NOMO-1 treated with DMSO at 0.1 percent for 48 hours (cell line): ENCODE measurements at regions not wholly inside any gene's neighbourhood (a gene's known extent, or its start where the extent isn't known, plus 50 kb on each side); places are given as distances from the start of the nearest gene placed in this dataset.

Source experiments
- DNase-seq: peaks from one replicate; lab custom pipeline; 2025; ENCODE audit not compliant: unreplicated experiment; lab: John Stamatoyannopoulos, UW

DNA sequence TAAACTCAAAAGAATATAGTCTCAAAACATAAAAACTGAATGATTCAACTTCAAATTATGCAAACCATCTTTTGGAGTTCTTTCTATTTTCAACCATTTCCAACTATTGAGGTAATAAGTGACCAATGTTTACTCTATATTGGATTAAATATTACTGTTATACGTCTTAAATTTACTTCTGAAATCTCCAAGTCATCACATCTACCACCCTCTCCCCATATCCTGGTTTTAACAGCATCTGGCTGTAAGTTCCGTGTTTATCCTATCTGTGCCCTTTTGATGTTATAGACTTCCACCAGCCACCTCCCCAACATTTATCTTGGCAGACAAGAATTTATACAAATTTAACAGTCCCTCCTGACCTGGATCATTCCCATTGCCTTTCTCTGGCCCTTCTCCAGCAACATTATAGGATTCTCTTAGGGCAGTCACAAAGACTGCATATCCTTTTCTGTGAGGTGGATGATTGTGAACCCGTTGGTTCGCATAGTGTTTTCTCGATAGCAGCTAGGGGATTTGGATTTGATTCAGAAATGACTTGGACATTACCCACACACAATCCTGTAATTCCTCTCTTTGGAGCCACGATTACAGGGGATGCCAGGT is 313.4 kb upstream of the FMN2 start:
- DNase-seq: no peak

DNA sequence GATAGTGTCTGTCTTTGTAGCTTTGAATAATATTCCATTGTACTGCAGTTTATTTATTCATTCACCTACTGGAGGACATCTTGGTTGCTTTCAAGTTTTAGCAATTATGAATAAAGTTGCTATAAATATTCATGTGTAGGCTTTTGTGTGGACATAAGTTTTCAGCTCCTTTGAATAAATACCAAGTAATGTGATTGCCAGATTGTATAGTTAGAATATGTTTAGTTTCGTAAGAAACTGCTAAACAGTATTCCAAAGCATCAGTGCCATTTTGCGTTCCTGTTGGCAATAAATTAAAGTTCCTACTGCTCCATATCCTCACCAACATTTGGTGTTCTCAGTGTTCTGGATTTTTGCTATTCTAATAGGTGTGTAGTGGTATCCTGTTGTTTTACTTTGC is 311.7 kb upstream of the FMN2 start:
- no peak for DNase-seq

DNA sequence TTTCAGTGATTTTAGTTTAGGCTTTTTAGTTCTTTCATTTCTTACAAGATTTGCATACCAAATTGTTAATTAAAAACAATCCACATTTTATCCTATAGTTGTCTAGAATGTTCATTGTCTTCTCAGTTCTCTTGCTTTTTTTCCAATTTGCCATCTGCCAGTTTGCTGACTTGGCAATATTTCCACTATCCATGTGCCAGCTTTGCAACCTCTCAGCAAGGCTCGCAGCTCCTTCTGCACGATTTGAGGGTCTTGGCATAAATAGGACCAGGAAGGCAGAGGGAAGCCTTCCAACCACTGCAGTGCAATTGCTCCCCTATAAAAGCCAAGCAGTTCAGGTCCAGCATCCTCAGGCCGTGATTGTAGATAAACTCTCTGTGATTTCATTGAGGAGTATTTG is 306.8 kb upstream of the FMN2 start:
- no peak for DNase-seq

DNA sequence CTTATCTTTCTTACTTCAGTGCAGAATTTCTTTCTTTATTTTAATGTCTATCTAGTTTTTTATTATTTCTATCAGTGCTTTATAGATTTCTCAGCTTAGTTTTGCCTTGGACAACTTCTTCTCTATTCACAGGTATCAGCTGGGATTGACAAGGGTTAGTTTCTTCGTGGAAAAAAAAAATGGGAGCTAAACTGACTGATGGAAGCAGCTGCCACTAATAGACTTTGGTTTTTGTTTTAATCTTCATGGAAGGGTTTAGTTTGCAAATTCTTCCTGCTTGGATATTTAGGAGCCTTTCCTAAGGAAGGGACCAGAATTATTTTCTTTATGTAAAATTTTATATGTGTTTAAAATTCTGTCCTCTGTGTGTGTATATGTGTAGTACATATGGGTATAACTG is 306.1 kb upstream of the FMN2 start:
- DNase-seq: no peak

DNA sequence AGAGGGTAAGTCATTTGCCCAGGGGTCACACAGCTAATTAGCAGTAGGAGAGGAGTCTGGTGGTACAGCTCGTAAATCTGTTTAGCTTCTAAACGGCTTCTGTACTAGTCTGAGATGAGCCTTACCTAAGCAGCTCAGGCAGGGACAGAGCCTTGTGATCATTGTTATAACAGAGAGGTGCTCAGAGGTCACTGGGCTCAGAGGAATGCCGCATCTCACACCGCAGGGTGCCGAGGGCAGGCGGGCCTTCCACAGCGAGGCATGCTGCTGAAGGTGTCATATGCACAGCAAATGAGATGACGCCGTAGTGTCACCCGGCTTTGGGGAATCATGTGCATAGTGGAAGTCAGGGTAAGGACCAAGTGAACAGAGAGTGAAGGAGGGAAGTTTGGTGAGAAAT is 305.2 kb upstream of the FMN2 start:
- no peak for DNase-seq

DNA sequence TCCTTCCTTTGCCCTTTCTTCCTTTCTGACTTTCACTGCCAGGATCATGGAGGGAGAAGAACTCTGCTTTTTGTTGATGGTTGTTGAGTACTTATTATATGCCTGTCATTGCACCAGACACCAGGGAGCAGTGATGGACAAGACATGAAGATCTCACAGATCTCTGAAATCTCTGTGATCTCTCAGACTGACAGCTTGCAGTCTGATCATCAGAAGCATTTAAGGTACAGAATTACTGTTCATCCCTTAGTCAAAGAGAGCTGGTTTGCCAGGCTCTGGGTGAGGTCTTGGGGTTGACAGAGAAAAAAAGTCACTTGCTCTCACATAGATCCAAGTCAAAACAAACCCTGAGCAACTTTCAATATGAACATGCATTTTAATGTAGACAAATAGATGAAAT is 299.5 kb upstream of the FMN2 start:
- no peak for DNase-seq

DNA sequence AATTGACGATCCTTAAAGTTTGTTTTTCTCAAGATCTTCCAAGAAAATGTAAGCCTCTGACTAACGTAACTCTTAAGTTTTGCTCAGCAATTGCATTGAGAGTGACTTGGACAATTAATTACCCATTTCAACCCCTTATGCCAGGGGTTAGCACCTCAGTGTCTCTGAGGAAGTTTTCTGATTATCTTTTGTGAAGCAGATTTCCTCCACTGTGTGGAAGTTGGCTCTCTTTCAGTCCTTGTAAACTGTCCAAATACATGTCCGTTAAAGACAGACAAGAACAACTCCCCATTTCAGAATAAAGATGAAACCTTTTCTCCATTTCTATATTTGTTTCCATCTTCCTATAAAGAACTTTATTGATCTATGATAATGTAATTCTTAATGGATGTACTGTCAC is 296.4 kb upstream of the FMN2 start:
- DNase-seq: no peak

DNA sequence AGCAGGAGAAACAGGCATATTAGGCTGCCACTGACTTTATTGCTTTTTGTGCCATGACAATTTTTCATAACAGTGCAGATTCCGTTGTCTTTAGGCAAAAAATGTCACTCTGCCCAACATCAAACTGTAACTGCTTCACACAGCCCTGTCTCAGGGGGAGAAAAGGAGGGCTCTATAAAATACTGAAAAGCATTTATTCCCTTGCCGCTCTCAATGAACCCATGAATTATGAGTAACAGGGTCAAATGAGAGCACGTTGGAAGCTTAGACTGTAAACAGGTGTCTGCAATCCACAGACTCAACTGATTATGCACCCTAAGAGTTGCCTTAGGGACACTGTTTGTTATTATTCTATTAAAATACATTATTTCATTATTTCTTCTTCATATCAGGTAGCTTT is 292.1 kb upstream of the FMN2 start:
- no peak for DNase-seq

DNA sequence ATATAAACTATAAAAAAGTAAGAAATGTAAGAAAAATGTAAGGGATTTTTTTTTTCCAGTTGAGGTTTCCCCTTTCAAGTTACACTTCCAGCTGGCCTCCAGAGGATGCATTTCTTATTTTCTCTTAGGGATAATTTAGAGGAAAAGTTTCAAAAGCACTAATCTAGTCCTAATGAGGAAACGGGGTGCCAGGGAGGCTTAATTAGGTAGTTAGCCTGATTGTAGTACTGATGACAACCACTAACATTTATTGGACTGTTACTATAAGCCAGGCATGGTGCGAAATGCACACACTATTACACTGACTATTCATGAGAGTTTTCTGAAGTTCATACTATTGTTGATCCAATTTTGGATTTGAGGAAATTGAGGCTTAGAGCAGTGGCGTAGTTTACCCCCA is 290.8 kb upstream of the FMN2 start:
- DNase-seq: peak; percentile 0

DNA sequence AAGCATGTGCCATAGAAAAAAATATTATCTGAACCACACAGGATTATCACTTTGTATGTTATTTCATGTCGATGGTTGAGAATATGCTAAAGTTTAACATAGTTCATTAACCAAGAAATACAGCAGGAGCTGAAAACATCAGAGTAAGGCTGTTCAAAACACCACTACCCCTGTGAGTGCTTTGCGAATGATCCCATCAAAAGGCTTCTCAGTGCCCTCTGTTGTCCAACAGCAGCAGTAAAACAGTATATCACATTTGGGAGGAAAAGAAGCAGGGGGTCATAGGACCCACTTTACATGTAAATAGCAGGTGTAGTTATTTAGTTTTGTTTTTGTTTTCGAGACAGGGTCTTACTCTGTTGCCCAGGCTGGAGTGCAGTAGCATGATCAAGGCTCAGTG is 289.4 kb upstream of the FMN2 start:
- DNase-seq: no peak

DNA sequence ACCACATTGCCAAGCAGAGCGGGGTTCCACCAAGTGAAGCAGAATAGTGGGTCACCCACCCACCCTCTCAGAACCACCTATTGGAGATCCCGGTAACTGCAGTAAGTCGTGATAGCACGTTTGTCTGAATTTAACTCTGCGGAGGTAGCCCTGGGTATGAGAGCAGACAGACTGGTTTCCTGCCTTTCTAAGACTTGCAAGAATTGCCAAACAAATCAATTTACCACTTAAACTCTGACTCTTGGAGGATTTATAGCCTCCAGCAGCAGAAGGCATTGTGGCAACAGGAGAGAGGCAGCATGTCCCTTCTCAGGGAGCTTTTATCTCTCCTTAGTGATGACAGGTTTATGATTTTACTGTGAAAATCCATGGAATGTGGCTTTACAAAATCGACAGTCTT is 287.9 kb upstream of the FMN2 start:
- no peak for DNase-seq

DNA sequence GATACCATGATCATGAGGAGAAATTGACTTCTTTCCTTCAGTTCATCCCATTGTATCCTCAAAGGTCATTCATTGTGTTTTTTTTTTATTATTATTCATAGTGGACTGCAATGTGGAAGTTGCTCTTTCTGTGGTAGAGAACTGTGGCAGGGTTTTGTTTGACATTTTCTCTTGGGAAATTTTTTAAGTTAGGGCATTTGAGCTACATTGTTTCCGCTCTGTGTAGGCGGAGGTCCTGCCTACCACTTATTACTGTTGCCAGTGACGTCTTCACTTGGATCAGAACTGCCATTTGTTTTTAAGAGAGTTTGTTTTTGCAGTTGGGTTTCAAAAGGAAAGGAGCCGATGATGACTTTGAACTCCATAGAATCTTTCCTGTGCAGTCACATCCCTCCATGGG is 287.4 kb upstream of the FMN2 start:
- DNase-seq: no peak

DNA sequence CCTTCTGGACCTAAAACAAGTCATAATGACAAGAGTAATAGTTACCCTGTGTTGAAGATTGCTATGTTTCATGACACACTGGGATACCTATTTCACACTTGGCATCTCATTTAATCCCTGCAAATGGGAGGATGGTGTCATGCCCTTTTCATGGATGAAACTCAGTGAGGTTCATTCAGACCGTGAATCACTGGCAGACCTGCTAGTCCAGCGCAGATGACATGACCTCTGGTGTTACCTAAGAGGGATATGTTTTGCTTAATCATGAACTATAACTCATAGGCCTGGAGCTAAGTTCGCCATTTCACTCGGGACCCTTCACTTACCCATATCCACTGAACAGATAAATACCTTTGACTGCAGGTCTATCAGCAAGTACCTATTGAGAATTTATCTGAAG is 286.6 kb upstream of the FMN2 start:
- no peak for DNase-seq

DNA sequence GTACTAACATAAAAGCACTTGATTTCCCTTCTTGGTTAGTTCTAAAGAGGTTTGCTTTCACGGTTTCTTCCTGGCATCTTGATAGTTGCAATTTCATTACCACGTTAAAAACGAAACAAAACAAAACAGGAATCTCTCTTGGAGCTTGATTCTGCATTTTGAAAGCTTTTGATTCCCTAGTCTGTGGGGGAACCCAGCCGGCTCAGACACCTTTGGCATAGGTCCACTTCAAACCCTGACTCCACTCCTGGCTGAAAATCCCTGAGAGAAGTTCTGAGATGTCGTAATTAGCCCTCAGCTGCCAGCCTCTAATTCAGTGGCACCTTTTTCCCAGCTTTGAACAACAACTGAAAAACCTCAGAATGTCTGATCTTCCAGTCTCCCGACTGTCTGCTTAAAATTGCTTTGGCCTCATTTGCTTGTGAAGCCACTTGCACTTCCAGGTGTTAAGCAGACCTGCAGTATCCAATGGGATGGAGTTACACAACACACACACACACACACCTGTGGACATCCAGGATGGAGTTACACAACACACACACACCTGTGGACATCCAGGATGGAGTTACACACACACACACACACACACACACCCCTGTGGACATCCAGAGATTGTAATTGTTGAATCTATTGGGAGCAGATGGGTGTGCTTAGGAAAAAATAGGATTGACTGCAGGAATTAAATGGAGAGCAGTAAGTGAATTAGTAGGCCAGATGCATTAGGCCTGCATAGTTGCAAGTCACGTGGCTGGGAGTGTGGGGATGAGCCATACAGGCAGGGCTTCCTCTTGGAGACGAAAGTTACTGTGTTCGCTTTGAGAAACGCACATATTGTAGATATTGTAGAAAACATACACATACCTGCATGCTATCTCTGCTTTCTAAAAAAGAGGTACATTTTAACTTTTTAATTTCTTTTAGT is 285.6 kb upstream of the FMN2 start:
- no peak for DNase-seq

DNA sequence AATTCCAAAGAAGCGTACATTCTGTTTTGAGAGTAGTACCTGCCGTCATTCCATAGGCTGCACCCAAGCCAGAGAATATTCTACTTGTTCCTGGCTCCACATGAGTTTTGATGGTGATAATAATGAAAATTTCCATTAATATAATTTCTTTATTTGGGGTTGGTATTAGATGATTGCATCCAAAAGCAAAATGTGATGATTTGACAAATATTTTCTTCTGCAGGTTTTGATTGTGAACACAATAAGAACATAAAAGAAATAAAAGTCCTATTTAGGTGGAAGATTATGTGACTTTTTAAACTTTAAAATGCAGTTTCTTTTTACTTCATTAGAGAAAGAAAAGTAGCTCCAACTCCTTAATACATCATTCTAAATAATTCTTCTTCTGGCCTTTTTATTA is 284.8 kb upstream of the FMN2 start:
- no peak for DNase-seq

DNA sequence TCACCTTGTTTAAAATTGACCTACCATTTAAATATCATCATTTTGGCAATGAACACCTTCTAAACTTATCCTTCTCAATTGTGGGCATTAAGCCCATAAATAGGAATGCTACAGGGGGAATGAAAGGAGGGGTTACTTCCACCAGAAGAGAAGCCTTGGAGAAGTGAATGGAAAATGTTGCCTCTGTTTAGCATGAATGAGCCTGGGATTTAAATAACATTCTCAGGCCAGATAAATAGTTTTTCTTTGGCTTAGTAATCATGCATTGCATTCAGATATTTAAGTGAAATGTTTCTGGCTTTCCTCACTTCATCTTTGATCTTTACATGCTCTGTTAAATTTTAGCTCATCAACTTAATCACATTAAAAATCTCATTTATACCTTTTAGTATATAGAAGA is 284.3 kb upstream of the FMN2 start:
- no peak for DNase-seq

DNA sequence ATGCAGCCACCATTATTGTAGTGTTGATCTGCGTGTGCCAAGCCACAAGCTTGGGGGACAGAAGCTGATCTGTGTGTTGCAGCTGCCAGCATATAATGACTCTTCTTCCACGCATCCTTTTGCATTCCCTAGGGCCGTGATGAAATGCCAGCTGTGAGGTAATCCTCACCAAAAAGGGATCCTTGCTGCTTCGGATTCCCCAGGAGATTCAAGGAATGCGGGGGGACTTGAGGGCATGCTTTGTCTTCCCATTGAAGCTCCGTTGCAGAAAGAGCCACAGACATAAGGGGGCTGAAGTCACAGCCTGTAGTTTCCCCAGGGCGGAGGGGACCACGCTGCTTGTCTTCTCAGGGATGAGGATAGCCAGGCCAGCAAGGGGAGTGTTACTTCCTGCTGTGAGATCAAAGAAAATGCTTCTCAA is 281.6 kb upstream of the FMN2 start:
- DNase-seq: no peak

DNA sequence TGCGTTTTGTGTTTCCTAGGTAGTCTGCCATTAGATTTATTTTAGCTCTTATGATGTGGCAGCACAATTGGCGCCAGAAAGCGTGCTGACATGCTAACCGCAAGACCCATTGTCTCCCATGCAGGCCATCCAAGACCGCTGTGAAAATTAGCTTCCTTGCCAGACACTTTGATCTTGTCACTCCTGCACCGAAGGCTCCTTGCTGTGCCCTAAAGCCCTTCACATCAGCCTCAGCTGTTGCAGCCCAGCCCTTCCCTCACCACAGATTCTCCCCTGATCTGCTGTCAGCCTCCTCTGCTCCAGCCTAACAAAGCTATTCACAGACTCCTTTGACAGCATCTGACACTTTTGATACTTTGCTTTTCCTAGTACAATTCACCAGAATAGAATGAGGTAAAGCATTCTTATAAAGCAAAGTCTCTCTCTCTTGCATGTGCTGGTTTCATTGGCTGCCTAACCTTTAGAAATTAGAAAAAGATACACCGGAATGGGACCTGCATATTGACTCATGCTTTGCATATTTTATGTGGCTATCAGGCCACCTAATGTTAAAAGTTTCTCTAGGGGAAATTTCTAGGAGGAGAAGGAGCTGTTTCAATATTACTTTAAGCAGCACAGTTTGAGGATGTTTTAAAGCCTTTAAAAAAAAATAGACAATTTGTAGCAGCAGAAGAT is 280.3 kb upstream of the FMN2 start:
- DNase-seq: no peak

DNA sequence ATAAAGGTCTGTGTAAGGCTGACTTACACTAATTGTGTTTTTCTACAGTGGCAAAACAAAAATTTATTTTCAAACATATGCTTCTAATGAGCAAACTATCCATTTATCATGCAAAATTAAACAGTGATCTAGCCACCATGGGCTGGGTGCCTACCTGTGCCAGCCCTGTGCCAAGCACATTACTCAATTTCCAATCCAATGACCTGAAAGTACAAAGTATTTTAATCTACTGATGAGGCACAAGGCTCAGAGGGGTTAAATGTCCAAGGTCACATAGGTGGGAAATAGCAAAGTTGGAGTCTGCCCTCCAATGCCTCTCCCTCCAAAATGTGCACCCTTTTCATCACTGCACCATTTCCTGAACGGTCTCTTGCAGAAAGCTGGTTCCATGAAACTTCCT is 279.1 kb upstream of the FMN2 start:
- no peak for DNase-seq

DNA sequence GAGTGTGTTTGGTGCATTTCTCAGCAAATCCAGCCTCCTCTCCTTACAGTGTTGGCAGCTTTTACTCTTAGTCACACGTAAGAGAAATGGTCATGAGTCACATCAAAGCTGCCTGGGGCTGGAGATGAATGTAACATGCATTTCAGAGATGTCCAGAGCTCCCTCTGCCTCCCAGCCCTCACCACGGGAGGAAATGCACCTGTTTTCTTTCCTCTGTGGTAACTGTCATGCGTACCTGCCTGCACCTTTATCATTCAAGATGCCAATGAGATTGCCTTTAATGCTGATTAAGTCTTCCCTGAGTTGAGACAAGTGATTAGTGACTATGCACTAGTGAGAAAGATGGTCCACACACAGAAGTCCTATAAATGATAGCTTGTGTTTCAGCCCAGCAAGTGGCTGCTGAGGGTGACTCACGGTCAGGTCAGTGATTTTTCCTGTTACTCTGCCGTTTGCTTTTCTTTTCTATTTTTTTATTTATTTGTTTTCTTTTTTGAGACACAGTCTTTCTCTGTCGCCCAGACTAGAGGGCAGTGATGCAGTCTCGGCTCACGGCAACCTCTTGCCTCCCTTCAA is 277.3 kb upstream of the FMN2 start:
- no peak for DNase-seq

DNA sequence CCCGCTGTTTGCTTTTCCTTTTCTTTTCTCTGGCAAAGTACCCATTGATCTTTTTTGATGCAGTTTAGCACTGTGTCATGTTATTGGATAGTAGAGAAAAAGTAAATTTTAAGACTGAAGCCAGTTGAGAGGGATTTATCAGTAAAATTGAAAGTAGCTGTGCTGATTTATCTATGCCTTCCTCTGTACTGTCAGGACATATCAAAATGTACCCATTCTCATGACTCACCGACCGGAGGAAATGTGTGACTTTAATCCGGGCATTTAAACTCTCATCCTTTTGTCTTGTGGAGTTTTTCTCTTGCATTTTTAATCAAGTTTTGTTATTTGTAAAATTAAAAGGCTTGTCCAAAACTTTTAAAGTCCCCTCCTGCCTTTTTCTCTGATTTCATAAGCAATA is 276.6 kb upstream of the FMN2 start:
- DNase-seq: no peak
